COLO829 (cell line): ENCODE measurements at regions not wholly inside any gene's neighbourhood (a gene's known extent, or its start where the extent isn't known, plus 50 kb on each side); places are given as distances from the start of the nearest gene placed in this dataset.
"Not testable (repeated sequence)": the region's sequence is repeated elsewhere in the genome, so short reads cannot be mapped to it uniquely, and the experiment has no call there.

Source experiments
- DNase-seq: peaks from one replicate; pipeline ENCODE4 v3.0.0; 2012; ENCODE audit warnings: low spot score

GRCh38 chr21:35203093-35203977 is 154.2 kb upstream of the RUNX1 start:
- DNase-seq: no peak

GRCh38 chr21:35202431-35202830 is 153.3 kb upstream of the RUNX1 start:
- no peak for DNase-seq

- no peak for DNase-seq
Observed at GRCh38 chr21:35201799-35202198, 152.7 kb upstream of the RUNX1 start.

GRCh38 chr21:35201288-35201687 is 152.2 kb upstream of the RUNX1 start:
- DNase-seq: no peak

- no peak for DNase-seq
Observed at GRCh38 chr21:35199733-35200015, 150.6 kb upstream of the RUNX1 start.

GRCh38 chr21:35198982-35199732 is 150.1 kb upstream of the RUNX1 start:
- DNase-seq: no peak

GRCh38 chr21:35198565-35198964 is 149.5 kb upstream of the RUNX1 start:
- DNase-seq: no peak

GRCh38 chr21:35197992-35198431 is 148.9 kb upstream of the RUNX1 start:
- DNase-seq: peak; percentile 51

GRCh38 chr21:35197191-35197590 is 148.1 kb upstream of the RUNX1 start:
- no peak for DNase-seq

GRCh38 chr21:35196128-35196527 is 147.0 kb upstream of the RUNX1 start:
- no peak for DNase-seq

GRCh38 chr21:35195232-35195631 is 146.1 kb upstream of the RUNX1 start:
- DNase-seq: no peak

GRCh38 chr21:35191754-35192153 is 142.7 kb upstream of the RUNX1 start:
- DNase-seq: no peak

GRCh38 chr21:35191128-35191527 is 142.0 kb upstream of the RUNX1 start:
- DNase-seq: no peak

- DNase-seq: no peak
Observed at GRCh38 chr21:35190201-35190701, 141.1 kb upstream of the RUNX1 start.

- DNase-seq: no peak
Observed at GRCh38 chr21:35189077-35189863, 140.2 kb upstream of the RUNX1 start.

- not testable (repeated sequence) for DNase-seq
Observed at GRCh38 chr21:35183389-35183788, 134.3 kb upstream of the RUNX1 start.

- DNase-seq: peak; percentile 17
Observed at GRCh38 chr21:35179990-35180540, 131.0 kb upstream of the RUNX1 start.

GRCh38 chr21:35178827-35179226 is 129.7 kb upstream of the RUNX1 start:
- DNase-seq: peak; percentile 94

- no peak for DNase-seq
Observed at GRCh38 chr21:35178098-35178497, 129.0 kb upstream of the RUNX1 start.

GRCh38 chr21:35172231-35172630 is 123.1 kb upstream of the RUNX1 start:
- DNase-seq: no peak

- DNase-seq: no peak
Observed at GRCh38 chr21:35171385-35171784, 122.3 kb upstream of the RUNX1 start.

- DNase-seq: no peak
Observed at GRCh38 chr21:35170818-35171217, 121.7 kb upstream of the RUNX1 start.
